Skeletal muscle satellite cell (primary cell): ENCODE measurements at regions not wholly inside any gene's neighbourhood (a gene's known extent, or its start where the extent isn't known, plus 50 kb on each side); places are given as distances from the start of the nearest gene placed in this dataset.
A peak's percentile ranks its signal among the peaks of the same experiment; 100 is the strongest.
"Not testable (repeated sequence)": the region's sequence is repeated elsewhere in the genome, so short reads cannot be mapped to it uniquely, and the experiment has no call there.

Source experiments
- H3K27me3 ChIP-seq: 2 replicates; pipeline ENCODE4 v1.7.0; 2013; ENCODE audit warnings: low read length; ENCODE audit not compliant: control insufficient read depth, insufficient read depth
- H3K36me3 ChIP-seq: 2 replicates; pipeline ENCODE4 v1.7.0; 2013; ENCODE audit warnings: mild to moderate bottlenecking, control low read depth, low read length; ENCODE audit not compliant: insufficient read depth
- H3K4me1 ChIP-seq: 2 replicates; pipeline ENCODE4 v1.7.0; 2013; ENCODE audit warnings: low read length; ENCODE audit not compliant: control insufficient read depth, insufficient read depth
- H3K4me2 ChIP-seq: 2 replicates; pipeline ENCODE4 v1.7.0; 2013; ENCODE audit warnings: mild to moderate bottlenecking, low read length
- H3K4me3 ChIP-seq: 2 replicates; pipeline ENCODE4 v1.7.0; 2013; ENCODE audit warnings: low read length
- H3K9ac ChIP-seq: 2 replicates; pipeline ENCODE4 v1.7.0; 2013; ENCODE audit warnings: mild to moderate bottlenecking, low read depth, low read length, moderate library complexity
- H3K9me3 ChIP-seq: replicated peaks from 2 replicates; pipeline ENCODE4 v1.7.0; 2013; ENCODE audit warnings: mild to moderate bottlenecking, control low read depth, low read length

DNA sequence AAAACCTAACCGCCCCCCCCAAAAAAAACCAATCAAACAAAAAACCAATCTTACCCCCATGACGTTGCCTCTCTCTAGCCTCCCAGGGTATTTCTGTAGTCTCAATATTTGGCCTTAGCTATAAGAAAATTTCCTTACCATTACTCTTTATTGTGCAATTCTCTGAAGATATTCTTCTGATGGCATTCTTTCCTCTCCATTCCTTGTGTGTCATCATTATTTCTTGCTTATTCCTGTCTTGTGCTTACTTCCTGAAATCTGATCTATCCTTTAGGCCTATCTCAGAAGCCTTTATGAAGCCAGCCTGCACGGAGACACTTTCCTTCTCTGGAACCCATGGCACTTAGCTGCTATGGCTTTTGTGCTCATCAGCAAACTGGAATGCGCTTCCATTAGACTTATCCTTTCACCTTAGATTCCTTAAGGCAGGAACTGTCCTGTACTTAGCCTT, 65.9 kb upstream of the DDR1 start:
- H3K9ac ChIP-seq, result peak overlapping the region; percentile 68
- no peak overlapping the region for H3K4me3 ChIP-seq
- no peaks in the 10 kb centered on the region for H3K27me3 ChIP-seq
- no peaks in the 10 kb centered on the region for H3K36me3 ChIP-seq
- peaks cover 52% of the 10 kb centered on the region for H3K4me1 ChIP-seq
- no peaks in the 10 kb centered on the region for H3K9me3 ChIP-seq
- no peak overlapping the region for H3K4me2 ChIP-seq

GRCh38 chr6:30816791-30817739, 67.3 kb upstream of the DDR1 start:
- Histone ChIP-seq H3K4me1 (peaks cover 52% of the 10 kb centered on the region), H3K9me3 (no peaks in the 10 kb centered on the region), H3K9ac (no peak overlapping the region), H3K27me3 (no peaks in the 10 kb centered on the region), H3K36me3 (no peaks in the 10 kb centered on the region), H3K4me3 (no peak overlapping the region), H3K4me2 (no peak overlapping the region)

- H3K27me3 ChIP-seq, H3K9me3 ChIP-seq, H3K36me3 ChIP-seq, H3K4me2 ChIP-seq, H3K9ac ChIP-seq, H3K4me3 ChIP-seq: not testable (repeated sequence)
- peaks cover 47% of the 10 kb centered on the region for H3K4me1 ChIP-seq
Observed at GRCh38 chr6:30816296-30816695, 68.0 kb upstream of the DDR1 start.

DNA sequence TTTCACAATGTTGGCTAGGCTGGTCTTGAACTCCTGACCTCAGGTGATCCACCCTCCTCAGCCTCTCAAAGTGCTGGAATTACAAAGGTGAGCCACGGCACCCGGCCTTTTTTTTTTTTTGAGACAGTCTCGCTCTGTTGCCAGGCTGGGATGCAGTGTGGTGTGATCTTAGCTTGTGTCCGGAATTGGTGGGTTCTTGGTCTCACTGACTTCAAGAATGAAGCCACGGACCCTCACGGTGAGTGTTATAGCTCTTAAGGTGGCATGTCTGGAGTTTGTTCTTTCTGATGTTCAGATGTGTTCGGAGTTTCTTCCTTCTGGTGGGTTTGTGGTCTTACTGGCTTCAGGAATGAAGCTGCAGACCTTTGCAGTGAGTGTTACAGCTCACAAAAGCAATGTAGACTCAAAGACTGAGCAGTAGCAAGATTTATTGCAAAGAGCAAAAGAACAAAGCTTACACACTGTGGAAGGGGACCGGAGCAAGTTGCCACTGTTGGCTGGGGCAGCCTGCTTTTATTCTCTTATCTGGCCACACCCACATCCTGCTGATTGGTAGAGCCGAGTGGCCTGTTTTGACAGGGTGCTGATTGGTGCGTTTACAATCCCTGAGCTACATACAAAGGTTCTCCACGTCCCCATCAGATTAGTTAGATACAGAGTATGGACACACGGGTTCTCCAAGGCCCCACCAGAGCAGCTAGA, 69.1 kb upstream of the DDR1 start:
- H3K4me1 ChIP-seq, result peaks cover 41% of the 10 kb centered on the region
- not testable (repeated sequence) for H3K4me3 ChIP-seq, H3K4me2 ChIP-seq, H3K9me3 ChIP-seq, H3K9ac ChIP-seq, H3K27me3 ChIP-seq, H3K36me3 ChIP-seq

GRCh38 chr6:30814146-30815040, 69.9 kb upstream of the DDR1 start:
- Histone ChIP-seq H3K4me2 (peak overlapping the region; percentile 22), H3K9me3 (no peaks in the 10 kb centered on the region), H3K27me3 (no peaks in the 10 kb centered on the region), H3K4me3 (no peak overlapping the region), H3K36me3 (no peaks in the 10 kb centered on the region), H3K9ac (peak overlapping the region; percentile 32), H3K4me1 (peaks cover 33% of the 10 kb centered on the region)

DNA sequence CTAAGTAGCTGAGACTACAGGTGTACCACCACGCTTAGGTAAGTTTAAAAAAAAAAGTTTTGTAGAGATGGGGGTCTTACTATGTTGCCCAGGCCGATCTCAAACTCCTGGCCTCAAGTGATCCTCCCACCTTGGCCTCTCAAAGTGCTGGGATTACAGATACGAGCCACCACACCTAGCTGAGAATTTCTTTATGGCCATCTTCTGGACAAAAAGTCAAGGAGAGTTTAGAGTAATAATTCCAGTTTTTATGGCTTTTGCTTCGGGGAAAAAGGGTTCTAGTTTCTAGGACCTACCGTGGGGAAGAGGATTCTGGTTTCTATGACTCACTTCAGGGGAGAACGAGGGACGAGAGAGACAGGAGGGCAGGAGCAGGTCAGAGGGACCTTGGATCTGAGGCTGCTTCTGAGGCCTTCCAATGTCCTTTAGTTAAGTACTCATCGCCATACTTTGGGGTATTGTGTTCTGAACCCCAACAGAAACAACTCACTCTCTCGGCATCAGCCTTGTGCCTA, 69.3 kb upstream of the IER3 start:
- H3K4me1 ChIP-seq, result peaks cover 28% of the 10 kb centered on the region

GRCh38 chr6:30810813-30811339, 66.5 kb upstream of the IER3 start:
- Histone ChIP-seq H3K4me3 (no peak overlapping the region), H3K9ac (no peak overlapping the region), H3K4me1 (peaks cover 21% of the 10 kb centered on the region), H3K36me3 (no peaks in the 10 kb centered on the region), H3K4me2 (no peak overlapping the region), H3K9me3 (no peaks in the 10 kb centered on the region), H3K27me3 (no peaks in the 10 kb centered on the region)

More for the DNA sequence above, 69.3 kb upstream of the IER3 start:
- Histone ChIP-seq H3K27me3 (no peaks in the 10 kb centered on the region), H3K4me2 (no peak overlapping the region), H3K9ac (no peak overlapping the region), H3K36me3 (no peaks in the 10 kb centered on the region), H3K9me3 (no peaks in the 10 kb centered on the region), H3K4me3 (no peak overlapping the region)

GRCh38 chr6:30807566-30807965, 63.2 kb upstream of the IER3 start:
- H3K4me1 ChIP-seq, H3K9me3 ChIP-seq, H3K4me3 ChIP-seq, H3K27me3 ChIP-seq, H3K9ac ChIP-seq, H3K36me3 ChIP-seq, H3K4me2 ChIP-seq: not testable (repeated sequence)

DNA sequence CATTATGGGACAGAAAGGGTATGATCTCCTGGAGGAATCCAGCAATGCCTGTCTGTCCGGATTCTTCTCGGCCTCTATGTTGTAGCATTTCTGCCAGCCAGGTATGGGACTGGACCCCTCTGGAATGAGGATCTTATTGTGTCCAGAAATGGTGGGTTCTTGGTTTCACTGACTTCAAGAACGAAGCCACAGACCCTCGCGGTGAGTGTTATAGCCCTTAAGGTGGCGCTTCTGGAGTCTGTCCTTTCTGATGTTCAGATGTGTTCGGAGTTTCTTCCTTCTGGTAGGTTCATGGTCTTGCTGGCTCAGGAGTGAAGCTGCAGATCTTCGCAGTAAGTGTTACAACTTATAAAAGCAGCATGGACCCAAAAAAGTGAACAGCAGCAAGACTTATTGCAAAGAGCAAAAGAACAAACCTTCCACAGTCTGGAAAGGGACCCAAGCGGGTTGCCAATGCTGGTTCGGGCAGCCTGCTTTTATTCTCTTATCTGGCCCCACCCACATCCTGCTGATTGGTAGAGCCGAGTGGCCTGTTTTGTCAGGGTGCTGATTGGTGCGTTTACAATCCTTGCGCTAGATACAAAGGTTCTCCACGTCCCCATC, 62.3 kb upstream of the IER3 start:
- Histone ChIP-seq H3K4me3 (no peak overlapping the region), H3K4me1 (no peaks in the 10 kb centered on the region)

GRCh38 chr6:30804333-30804732, 60.0 kb upstream of the IER3 start:
- H3K36me3 ChIP-seq, result no peaks in the 10 kb centered on the region
- H3K4me1 ChIP-seq, result no peaks in the 10 kb centered on the region
- no peak overlapping the region for H3K9ac ChIP-seq
- no peaks in the 10 kb centered on the region for H3K27me3 ChIP-seq
- H3K4me3 ChIP-seq, result no peak overlapping the region
- no peak overlapping the region for H3K4me2 ChIP-seq
- no peaks in the 10 kb centered on the region for H3K9me3 ChIP-seq

More for the DNA sequence above, 62.3 kb upstream of the IER3 start:
- no peaks in the 10 kb centered on the region for H3K9me3 ChIP-seq
- no peak overlapping the region for H3K4me2 ChIP-seq
- no peaks in the 10 kb centered on the region for H3K36me3 ChIP-seq
- no peaks in the 10 kb centered on the region for H3K27me3 ChIP-seq
- H3K9ac ChIP-seq, result no peak overlapping the region
